GM21526 (cell line): ENCODE measurements at regions not wholly inside any gene's neighbourhood (a gene's known extent, or its start where the extent isn't known, plus 50 kb on each side); places are given as distances from the start of the nearest gene placed in this dataset.
A peak's percentile ranks its signal among the peaks of the same experiment; 100 is the strongest.
"Not testable (repeated sequence)": the region's sequence is repeated elsewhere in the genome, so short reads cannot be mapped to it uniquely, and the experiment has no call there.

Experiments
- ATAC-seq: cut with Tn5 transposase; IDR thresholded peaks from one replicate; pipeline ENCODE4 v1.9.1; 2021; ENCODE audit warnings: moderate library complexity; ENCODE audit not compliant: unreplicated experiment, low FRiP score

DNA sequence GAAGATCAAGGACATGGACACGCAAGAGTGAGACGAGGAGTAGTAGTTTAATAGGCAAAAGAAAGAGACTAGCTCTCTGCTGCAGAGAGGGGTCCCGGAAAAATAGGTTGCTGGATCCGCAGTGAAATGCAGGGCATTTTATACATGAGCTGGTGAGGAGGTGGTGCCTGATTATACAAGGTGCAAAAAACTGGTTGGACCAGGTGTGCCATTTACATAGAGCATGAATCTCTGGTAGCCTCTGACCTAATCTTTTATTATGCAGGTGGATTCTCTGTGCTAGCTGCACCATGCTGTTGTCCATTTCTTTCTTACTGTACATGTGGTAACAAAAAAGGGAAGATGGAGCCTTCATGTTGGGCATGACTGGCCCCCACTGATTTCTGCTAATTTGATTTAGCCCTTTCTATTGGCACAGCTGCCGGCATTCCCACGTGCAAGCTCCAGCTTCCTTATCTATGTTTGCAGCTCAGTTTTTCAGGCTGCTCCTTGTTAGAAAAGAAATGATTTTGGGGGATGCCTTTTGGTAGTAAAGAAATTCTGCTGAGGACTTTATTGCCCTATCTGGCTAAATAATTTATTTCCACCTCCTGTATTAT lies 548.1 kb downstream of the BRINP3 start:
- ATAC-seq = no peak

- ATAC-seq = no peak
Observed at GRCh38 chr1:189936861-189937260, 540.8 kb downstream of the BRINP3 start.

- ATAC-seq = no peak
Observed at GRCh38 chr1:189939967-189940366, 537.7 kb downstream of the BRINP3 start.

DNA sequence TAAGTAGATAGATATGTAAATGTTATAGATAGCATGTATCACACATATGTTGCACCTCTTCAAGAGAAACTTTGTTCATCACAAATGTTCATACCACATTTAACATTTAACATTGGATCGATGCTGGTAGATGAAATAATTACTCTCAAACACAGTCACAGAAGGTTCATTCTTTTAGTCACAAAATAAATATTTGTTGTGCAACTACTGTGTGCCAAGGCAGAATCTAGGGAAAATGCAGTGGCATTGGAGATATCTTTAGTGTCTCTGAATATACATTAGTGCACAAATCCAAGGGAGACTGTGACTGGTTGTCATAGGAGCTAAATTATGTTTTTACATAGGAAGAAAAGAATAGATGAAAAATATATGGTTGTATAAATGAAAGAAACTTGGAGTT lies 535.7 kb downstream of the BRINP3 start:
- ATAC-seq = no peak

DNA sequence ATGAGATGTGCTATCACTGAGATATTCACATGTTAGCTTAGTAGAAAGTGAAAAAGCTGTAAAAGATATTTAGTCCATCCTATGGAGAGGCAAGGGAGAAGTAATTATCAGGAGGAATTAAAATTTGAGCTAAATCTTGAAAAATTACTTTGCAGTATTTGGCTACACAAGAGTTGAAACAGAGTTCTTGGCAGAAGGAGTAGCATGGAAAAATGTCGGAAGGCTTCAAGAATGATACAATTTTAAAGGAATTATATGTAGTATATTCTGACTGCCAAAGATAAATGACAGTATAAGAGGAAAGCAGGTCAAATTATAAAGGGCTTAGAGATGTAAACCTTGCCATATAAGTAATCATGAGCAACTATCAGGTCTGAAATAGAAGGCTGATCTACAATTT lies 518.9 kb downstream of the BRINP3 start:
- ATAC-seq = no peak

GRCh38 chr1:189960769-189961168 lies 516.9 kb downstream of the BRINP3 start:
- no peak for ATAC-seq

DNA sequence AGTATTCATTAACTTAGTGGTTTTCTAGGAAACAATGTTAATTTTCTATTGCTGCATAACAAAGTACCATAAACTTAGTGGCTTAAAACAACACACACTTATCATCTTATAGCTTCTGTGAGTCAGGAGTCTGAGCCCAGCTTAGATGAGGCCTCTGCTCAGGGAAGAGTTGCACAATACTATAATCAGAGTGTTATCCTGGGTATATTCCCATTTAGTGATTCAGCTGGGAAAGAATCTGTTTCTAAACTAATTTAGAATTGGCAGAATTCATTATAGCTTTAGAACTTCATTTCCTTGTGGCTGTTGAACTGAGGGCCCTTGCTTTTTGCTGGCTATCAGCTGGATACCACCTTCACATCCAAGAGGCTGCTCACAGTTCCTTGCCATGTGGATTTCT lies 515.5 kb downstream of the BRINP3 start:
- no peak for ATAC-seq

- no peak for ATAC-seq
Observed at GRCh38 chr1:189970331-189971230, 507.1 kb downstream of the BRINP3 start.

DNA sequence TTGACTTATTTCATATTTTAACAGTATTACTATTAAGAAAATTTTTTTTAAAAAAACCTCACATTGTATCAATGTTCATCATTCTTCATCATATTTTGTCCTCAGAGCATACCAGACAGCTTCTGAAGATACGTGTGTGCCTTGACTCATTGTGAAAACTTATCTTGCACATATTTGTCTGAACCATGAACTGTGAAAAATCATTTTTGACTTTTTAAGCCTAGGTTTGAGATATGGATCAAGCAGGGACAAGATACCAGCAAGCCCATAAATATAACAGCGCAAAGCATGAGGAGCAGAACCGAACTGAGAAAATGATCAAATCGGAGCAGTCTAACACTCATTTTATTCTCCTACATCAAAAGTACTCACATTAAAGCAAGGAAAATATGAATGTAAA lies 506.0 kb downstream of the BRINP3 start:
- no peak for ATAC-seq

DNA sequence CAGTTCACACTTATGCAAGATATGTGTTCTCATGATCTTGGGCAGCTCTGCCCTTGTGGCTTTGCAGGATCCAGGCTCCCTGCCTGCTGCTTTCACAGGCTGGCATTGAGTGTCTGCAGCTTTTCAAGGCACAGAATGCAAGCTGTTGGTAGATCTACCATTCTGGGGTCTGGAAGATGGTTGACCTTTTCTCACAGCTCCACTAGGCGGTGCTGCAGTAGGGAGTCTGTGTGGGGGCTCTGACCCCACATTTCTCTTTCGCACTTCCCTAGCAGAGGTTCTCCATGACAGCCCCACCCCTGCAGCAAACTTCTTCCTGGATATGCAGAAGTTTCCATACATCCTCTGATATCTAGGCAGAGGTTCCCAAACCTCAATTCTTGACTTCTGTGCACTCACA lies 500.5 kb downstream of the BRINP3 start:
- ATAC-seq = no peak

- no peak for ATAC-seq
Observed at GRCh38 chr1:189983166-189983890, 494.3 kb downstream of the BRINP3 start.

GRCh38 chr1:189986516-189986915 lies 491.1 kb downstream of the BRINP3 start:
- no peak for ATAC-seq

DNA sequence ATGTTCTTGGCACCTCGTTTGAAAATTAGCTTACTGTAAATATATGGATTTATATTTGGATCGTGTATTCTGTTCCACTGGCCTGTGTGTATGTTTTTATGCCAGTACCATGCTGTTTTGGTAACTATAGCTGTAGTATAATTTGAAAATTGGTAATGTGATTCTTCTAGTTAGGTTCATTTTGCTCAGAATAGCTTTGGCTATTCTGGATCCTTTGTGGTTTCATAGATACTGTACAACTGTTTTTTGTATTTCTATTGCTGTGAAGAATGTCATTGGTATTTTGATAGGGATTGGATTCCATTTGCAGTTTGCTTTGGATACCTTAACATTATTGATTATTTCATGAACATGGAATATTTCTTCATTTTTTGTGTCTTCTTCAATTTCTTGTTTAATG lies 490.2 kb downstream of the BRINP3 start:
- no peak for ATAC-seq

DNA sequence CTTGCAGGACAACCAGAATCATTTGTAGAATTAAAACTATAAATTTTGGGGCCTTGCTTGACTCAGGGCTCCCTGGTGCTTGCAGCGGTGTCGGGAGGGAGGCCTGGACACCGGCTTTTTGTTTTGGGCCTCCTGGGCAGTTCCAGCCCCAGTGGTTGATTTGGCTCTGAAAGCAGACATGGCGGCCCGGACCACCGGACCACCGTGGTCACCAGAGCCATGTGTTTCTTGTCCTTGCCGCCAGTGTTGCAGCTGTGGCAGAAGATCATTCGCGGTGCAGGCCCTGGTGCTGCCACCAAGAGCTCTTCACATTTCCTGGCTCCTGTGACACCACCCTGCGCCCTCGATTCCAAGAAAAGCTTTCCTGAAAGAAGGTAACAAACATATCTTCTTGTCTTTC lies 484.8 kb downstream of the BRINP3 start:
- no peak for ATAC-seq

DNA sequence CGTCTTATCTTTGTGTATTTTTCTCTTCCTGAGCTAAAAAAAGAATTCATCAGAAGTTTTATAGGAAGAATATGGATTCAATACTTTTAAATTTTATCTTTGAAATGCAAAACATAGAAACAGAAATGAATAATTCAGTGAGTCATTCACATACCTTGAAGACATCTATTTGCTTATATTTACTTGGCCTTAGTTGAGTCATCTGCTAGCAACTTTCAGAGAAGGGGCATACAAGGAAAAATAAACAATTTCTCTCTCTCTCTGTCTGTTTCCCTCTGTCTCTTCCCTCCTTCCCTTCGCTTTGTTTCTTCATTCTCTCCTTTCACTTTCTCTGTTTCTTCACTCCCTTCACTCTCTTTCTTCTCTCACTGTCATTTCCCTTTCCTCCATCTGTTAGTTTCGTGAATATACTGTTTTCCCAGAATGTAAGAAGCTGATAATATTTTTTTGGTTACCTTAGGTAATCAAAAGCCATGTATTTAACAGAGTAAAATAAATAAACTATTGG lies 477.2 kb downstream of the BRINP3 start:
- no peak for ATAC-seq

- no peak for ATAC-seq
Observed at GRCh38 chr1:190001187-190001586, 476.5 kb downstream of the BRINP3 start.

DNA sequence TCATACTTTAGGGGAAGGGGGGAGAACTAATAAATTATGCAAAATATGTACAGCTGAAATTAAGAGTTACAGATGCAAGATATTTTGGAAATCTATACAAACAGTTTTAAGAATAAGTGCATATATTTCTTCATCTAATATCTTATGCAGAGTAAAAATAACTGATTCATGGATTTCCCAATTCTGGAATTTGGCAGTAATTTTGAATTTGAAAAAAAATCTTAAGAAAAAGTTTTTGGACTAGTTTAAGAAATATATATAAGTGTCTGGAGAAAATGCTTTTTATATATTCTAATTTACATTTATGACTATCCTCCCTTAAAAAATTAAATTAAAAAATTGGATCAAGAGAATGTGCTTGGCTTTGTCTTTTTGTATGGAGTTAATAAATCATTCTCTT lies 474.3 kb downstream of the BRINP3 start:
- no peak for ATAC-seq

- ATAC-seq = no peak
Observed at GRCh38 chr1:190011585-190011984, 466.1 kb downstream of the BRINP3 start.

DNA sequence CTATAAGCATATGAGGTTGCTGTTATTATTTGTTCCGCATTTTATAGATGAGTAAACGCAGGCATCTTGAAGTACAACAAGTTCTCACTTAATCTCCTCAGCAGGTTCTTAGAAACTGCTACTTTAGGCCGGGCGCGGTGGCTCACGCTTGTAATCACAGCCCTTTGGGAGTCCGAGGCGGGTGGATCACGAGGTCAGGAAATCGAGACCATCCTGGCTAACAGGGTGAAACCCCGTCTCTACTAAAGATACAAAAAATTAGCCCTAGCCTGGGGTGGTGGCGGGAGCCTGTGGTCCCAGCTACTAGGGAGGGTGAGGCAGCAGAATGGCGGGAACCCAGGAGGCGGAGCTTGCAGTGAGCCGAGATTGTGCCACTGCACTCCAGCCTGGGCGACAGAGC lies 458.5 kb downstream of the BRINP3 start:
- not testable (repeated sequence) for ATAC-seq

DNA sequence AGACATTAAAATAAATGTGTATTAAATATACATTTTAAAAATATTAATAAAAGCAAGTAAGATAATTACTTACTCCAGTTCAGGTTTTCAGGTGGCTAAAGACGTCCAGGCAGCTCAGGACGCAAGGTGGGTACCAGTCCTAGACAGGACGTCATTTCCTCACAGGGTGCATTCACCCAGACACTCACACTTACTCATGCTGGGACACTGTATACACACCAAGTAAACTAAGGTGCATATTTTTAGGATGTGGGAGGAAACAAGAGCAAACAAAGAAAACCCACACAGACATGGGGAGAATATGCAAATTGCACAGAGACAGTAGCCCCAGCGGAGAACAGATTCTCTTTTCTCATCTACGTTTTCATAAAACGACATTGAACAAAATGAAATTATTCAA lies 457.9 kb downstream of the BRINP3 start:
- ATAC-seq = no peak

- ATAC-seq = peak; percentile 68
Observed at GRCh38 chr1:190022709-190023108, 455.0 kb downstream of the BRINP3 start.
